HEK293 (cell line): ENCODE measurements at regions not wholly inside any gene's neighbourhood (a gene's known extent, or its start where the extent isn't known, plus 50 kb on each side); places are given as distances from the start of the nearest gene placed in this dataset.

ENCODE experiments used
- CTCF ChIP-seq: fragments of 450-650 bp; formaldehyde crosslinking; IDR thresholded peaks from 2 replicates; pipeline ENCODE4 v1.5.1; 2016; ENCODE audit warnings: missing biosample characterization, missing genetic modification characterization
- ZFHX2 ChIP-seq: fragments of 450-650 bp; formaldehyde crosslinking; conservative IDR thresholded peaks from 2 replicates; pipeline ENCODE4 v1.5.1; 2016; ENCODE audit warnings: missing biosample characterization, missing genetic modification characterization

GRCh38 chrX:79440336-79440735, 73.2 kb upstream of the ITM2A start:
- TF ChIP-seq CTCF (tag by site-specific recombination), result no peak
- no peak for TF ChIP-seq ZFHX2
